ENCODE measurements at regions not wholly inside any gene's neighbourhood (a gene's known extent, or its start where the extent isn't known, plus 50 kb on each side); places are given as distances from the start of the nearest gene placed in this dataset.
A peak's percentile ranks its signal among the peaks of the same experiment; 100 is the strongest.

- Histone ChIP-seq H3K27ac (no peak overlapping the region), H3K4me2 (no peak overlapping the region), H3F3A (ENCODE audit: low read depth) (no peaks in the 10 kb centered on the region), H3K79me2 (ENCODE audit: low read depth) (no peaks in the 10 kb centered on the region), H3K4me3 (no peak overlapping the region), H3K36me3 (no peaks in the 10 kb centered on the region), H3K4me1 (peaks cover 11% of the 10 kb centered on the region), H3K9ac (no peak overlapping the region), H2AFZ (replicated peaks) (no peak overlapping the region), H3K9me3 (ENCODE audit: low read depth) (no peaks in the 10 kb centered on the region), H4K20me1 (ENCODE audit: low read depth) (no peaks in the 10 kb centered on the region), H3K27me3 (peaks cover 65% of the 10 kb centered on the region)
- H3K4me3 Mint-ChIP-seq: no peak overlapping the region
- no peak overlapping the region for H3K27ac Mint-ChIP-seq
- no peaks in the 10 kb centered on the region for H3K36me3 Mint-ChIP-seq
- DNase-seq (ENCODE audit: low spot score): no peak
- H3K27me3 Mint-ChIP-seq (ENCODE audit: insufficient read depth, low read depth): peaks cover 32% of the 10 kb centered on the region
- H3K9me3 Mint-ChIP-seq: no peaks in the 10 kb centered on the region
- H3K4me1 Mint-ChIP-seq: peaks cover 12% of the 10 kb centered on the region
- TF ChIP-seq, protein P1, sequence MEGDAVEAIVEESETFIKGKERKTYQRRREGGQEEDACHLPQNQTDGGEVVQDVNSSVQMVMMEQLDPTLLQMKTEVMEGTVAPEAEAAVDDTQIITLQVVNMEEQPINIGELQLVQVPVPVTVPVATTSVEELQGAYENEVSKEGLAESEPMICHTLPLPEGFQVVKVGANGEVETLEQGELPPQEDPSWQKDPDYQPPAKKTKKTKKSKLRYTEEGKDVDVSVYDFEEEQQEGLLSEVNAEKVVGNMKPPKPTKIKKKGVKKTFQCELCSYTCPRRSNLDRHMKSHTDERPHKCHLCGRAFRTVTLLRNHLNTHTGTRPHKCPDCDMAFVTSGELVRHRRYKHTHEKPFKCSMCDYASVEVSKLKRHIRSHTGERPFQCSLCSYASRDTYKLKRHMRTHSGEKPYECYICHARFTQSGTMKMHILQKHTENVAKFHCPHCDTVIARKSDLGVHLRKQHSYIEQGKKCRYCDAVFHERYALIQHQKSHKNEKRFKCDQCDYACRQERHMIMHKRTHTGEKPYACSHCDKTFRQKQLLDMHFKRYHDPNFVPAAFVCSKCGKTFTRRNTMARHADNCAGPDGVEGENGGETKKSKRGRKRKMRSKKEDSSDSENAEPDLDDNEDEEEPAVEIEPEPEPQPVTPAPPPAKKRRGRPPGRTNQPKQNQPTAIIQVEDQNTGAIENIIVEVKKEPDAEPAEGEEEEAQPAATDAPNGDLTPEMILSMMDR (IDR thresholded peaks at IDR 0.05): no peak
- TF ChIP-seq EZH2 (IDR thresholded peaks at IDR 0.05) (no peak), EZH2phosphoT487 (IDR thresholded peaks at IDR 0.05) (no peak)
Observed at GRCh38 chr16:86335266-86336172, 174.8 kb upstream of the FOXF1 start.

GRCh38 chr16:86337138-86337537, 173.2 kb upstream of the FOXF1 start:
- no peak overlapping the region for H2AFZ ChIP-seq (replicated peaks)
- Mint-ChIP-seq H3K4me3 (no peak overlapping the region), H3K27ac (no peak overlapping the region), H3K9me3 (no peaks in the 10 kb centered on the region), H3K4me1 (peaks cover 20% of the 10 kb centered on the region), H3K36me3 (no peaks in the 10 kb centered on the region), H3K27me3 (ENCODE audit: insufficient read depth, low read depth) (peaks cover 33% of the 10 kb centered on the region)
- no peaks in the 10 kb centered on the region for H3K36me3 ChIP-seq
- TF ChIP-seq, protein P1 (IDR thresholded peaks at IDR 0.05): no peak
- TF ChIP-seq EZH2 (IDR thresholded peaks at IDR 0.05) (no peak), EZH2phosphoT487 (IDR thresholded peaks at IDR 0.05) (no peak)
- H3K27ac ChIP-seq: no peak overlapping the region
- H3F3A ChIP-seq (ENCODE audit: low read depth): no peaks in the 10 kb centered on the region
- H4K20me1 ChIP-seq (ENCODE audit: low read depth): no peaks in the 10 kb centered on the region
- H3K79me2 ChIP-seq (ENCODE audit: low read depth): no peaks in the 10 kb centered on the region
- H3K27me3 ChIP-seq: peaks cover 72% of the 10 kb centered on the region
- no peaks in the 10 kb centered on the region for H3K9me3 ChIP-seq (ENCODE audit: low read depth)
- DNase-seq (ENCODE audit: low spot score): no peak
- H3K9ac ChIP-seq: no peak overlapping the region
- H3K4me1 ChIP-seq: peaks cover 16% of the 10 kb centered on the region
- H3K4me3 ChIP-seq: no peak overlapping the region
- no peak overlapping the region for H3K4me2 ChIP-seq

GRCh38 chr16:86337581-86338402, 172.5 kb upstream of the FOXF1 start:
- no peaks in the 10 kb centered on the region for H3K36me3 ChIP-seq
- no peak overlapping the region for H3K9ac ChIP-seq
- peaks cover 33% of the 10 kb centered on the region for H3K27me3 Mint-ChIP-seq (ENCODE audit: insufficient read depth, low read depth)
- peaks cover 20% of the 10 kb centered on the region for H3K4me1 Mint-ChIP-seq
- peaks cover 16% of the 10 kb centered on the region for H3K4me1 ChIP-seq
- no peaks in the 10 kb centered on the region for H3K9me3 ChIP-seq (ENCODE audit: low read depth)
- no peaks in the 10 kb centered on the region for H3K36me3 Mint-ChIP-seq
- no peaks in the 10 kb centered on the region for H3F3A ChIP-seq (ENCODE audit: low read depth)
- H3K27ac ChIP-seq: no peak overlapping the region
- no peak overlapping the region for H2AFZ ChIP-seq (replicated peaks)
- H3K4me2 ChIP-seq: no peak overlapping the region
- no peak for DNase-seq (ENCODE audit: low spot score)
- peaks cover 2% of the 10 kb centered on the region for H4K20me1 ChIP-seq (ENCODE audit: low read depth)
- peaks cover 73% of the 10 kb centered on the region for H3K27me3 ChIP-seq
- no peaks in the 10 kb centered on the region for H3K9me3 Mint-ChIP-seq
- no peak overlapping the region for H3K4me3 ChIP-seq
- no peaks in the 10 kb centered on the region for H3K79me2 ChIP-seq (ENCODE audit: low read depth)
- TF ChIP-seq, protein P1 (IDR thresholded peaks at IDR 0.05): no peak
- TF ChIP-seq EZH2 (IDR thresholded peaks at IDR 0.05): no peak
- no peak for TF ChIP-seq EZH2phosphoT487 (IDR thresholded peaks at IDR 0.05)
- no peak overlapping the region for H3K27ac Mint-ChIP-seq
- peak overlapping the region; percentile 5 for H3K4me3 Mint-ChIP-seq

Data from neural progenitor cell (in vitro differentiated cells).